ENCODE measurements at regions not wholly inside any gene's neighbourhood (a gene's known extent, or its start where the extent isn't known, plus 50 kb on each side); places are given as distances from the start of the nearest gene placed in this dataset.

- no peak overlapping the region for H3K27ac ChIP-seq (ENCODE audit: low read length)
- no peaks in the 10 kb centered on the region for H3K27me3 ChIP-seq (ENCODE audit: control insufficient read depth, insufficient read depth, low read length)
- ATAC-seq (no peak), DNase-seq (ENCODE audit: low read depth, low spot score) (no peak)
- POLR2A ChIA-PET, result no interaction called here
- intact Hi-C loops (cut with micrococcal nuclease; ENCODE audit: unreplicated experiment), result no loop called here
- no peaks in the 10 kb centered on the region for H3K9me3 ChIP-seq (ENCODE audit: control insufficient read depth, insufficient read depth, low read depth, low read length)
- TF ChIP-seq REST (IDR thresholded peaks at IDR 0.05; ENCODE audit: insufficient read depth in 1 of 2, low read depth in 2 of 2, low read length in 1 of 2) (no peak), CTCF (IDR thresholded peaks at IDR 0.05) (no peak), POLR2AphosphoS5 (IDR thresholded peaks at IDR 0.05; ENCODE audit: low read depth, low read length) (no peak), SIN3A (IDR thresholded peaks at IDR 0.05; ENCODE audit: borderline replicate concordance, insufficient read depth, low read depth, low read length) (no peak), TCF7L2 (IDR thresholded peaks at IDR 0.05; ENCODE audit: low read depth, low read length) (no peak)
- H3K4me3 ChIP-seq (ENCODE audit: low read depth in 2 of 2, low read length in 2 of 2), result no peak overlapping the region
- no peaks in the 10 kb centered on the region for H3K4me1 ChIP-seq (ENCODE audit: control insufficient read depth, insufficient read depth, low read length)
- CTCF ChIA-PET, result no interaction called here
- no TSS peak for BruUV-seq (replicated peaks)
- H3K36me3 ChIP-seq (ENCODE audit: control insufficient read depth, insufficient read depth, low read length), result no peaks in the 10 kb centered on the region
- in situ Hi-C loops (cut with HindIII; ENCODE audit: low pct_unique_long_range_greater_than_20kb, low sequenced_read_pairs), result no loop called here
Observed at GRCh38 chr9:79968533-79968932, 396.8 kb downstream of the TLE4 start.

GRCh38 chr9:79962836-79963235 lies 391.1 kb downstream of the TLE4 start:
- Histone ChIP-seq H3K27me3 (ENCODE audit: control insufficient read depth, insufficient read depth, low read length) (no peaks in the 10 kb centered on the region), H3K4me3 (ENCODE audit: low read depth in 2 of 2, low read length in 2 of 2) (no peak overlapping the region), H3K4me1 (ENCODE audit: control insufficient read depth, insufficient read depth, low read length) (no peaks in the 10 kb centered on the region), H3K9me3 (ENCODE audit: control insufficient read depth, insufficient read depth, low read depth, low read length) (no peaks in the 10 kb centered on the region), H3K36me3 (ENCODE audit: control insufficient read depth, insufficient read depth, low read length) (no peaks in the 10 kb centered on the region), H3K27ac (ENCODE audit: low read length) (no peak overlapping the region)
- DNase-seq (ENCODE audit: low read depth, low spot score), result no peak
- no peak for ATAC-seq
- CTCF ChIA-PET, result no interaction called here
- TF ChIP-seq TCF7L2 (IDR thresholded peaks at IDR 0.05; ENCODE audit: low read depth, low read length) (no peak), REST (IDR thresholded peaks at IDR 0.05; ENCODE audit: insufficient read depth in 1 of 2, low read depth in 2 of 2, low read length in 1 of 2) (no peak), SIN3A (IDR thresholded peaks at IDR 0.05; ENCODE audit: borderline replicate concordance, insufficient read depth, low read depth, low read length) (no peak), POLR2AphosphoS5 (IDR thresholded peaks at IDR 0.05; ENCODE audit: low read depth, low read length) (no peak), CTCF (IDR thresholded peaks at IDR 0.05) (no peak)
- POLR2A ChIA-PET, result no interaction called here
- BruUV-seq (replicated peaks), result no TSS peak
- intact Hi-C loops (cut with micrococcal nuclease; ENCODE audit: unreplicated experiment), result no loop called here
- in situ Hi-C loops (cut with HindIII; ENCODE audit: low pct_unique_long_range_greater_than_20kb, low sequenced_read_pairs), result no loop called here

Measured in Panc1 (cell line).